Kidney glomerular epithelial cell (primary cell): ENCODE measurements at regions not wholly inside any gene's neighbourhood (a gene's known extent, or its start where the extent isn't known, plus 50 kb on each side); places are given as distances from the start of the nearest gene placed in this dataset.
"Not testable (repeated sequence)": the region's sequence is repeated elsewhere in the genome, so short reads cannot be mapped to it uniquely, and the experiment has no call there.

Source experiments
- DNase-seq: peaks from one replicate; lab custom pipeline; 2025; lab: John Stamatoyannopoulos, UW

DNA sequence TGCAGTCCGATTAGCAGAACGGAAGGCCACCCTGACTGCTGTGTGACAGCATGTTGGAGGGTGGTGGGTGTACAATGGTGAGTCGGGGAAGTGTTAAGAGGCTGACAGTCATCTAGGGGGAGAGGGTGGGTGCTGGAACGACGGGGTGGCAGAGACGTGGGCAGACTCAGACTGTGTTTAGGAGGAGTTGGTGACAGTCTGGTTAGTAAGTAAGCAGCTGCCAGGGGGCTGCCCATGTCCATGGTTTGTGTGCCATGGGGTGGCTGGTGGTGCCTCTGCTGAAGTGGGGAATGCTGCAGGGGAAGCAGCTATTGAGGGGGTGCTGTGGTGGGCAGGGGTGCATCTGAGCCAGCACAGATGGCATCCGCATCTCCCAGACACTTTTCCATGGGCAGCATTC is 51.3 kb upstream of the BOD1 start:
- no peak for DNase-seq

DNA sequence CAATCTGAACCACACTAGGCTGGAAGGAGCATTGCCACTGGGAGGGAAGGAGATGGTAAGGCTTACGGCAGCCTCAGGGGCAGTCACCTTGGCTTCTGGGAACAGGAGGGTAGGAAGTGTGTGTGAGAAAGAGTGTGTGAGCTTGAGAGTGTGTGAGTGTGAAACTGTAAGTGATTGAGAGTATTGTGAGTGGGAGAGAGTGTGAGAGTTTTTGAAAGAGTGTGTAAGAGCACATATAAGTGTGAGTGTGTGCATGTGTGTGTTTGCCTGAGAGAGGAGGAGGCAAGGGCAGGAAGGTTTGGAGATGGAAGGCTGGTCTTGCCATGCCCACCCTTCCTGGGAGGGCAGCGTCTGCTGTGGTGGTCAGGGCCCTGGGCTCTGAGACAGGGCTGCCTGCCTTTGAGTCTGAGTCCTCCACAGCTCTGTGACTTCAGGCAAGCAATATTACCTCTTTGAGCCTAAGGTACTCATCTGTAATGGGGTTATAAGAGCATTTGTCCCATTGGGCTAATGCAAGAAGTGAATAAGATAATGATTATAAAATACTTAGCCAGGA is 51.9 kb upstream of the BOD1 start:
- DNase-seq, result no peak

GRCh38 chr5:173668910-173669309 is 52.5 kb upstream of the BOD1 start:
- no peak for DNase-seq

- no peak for DNase-seq
Measured at GRCh38 chr5:173669483-173669882, 53.0 kb upstream of the BOD1 start.

DNA sequence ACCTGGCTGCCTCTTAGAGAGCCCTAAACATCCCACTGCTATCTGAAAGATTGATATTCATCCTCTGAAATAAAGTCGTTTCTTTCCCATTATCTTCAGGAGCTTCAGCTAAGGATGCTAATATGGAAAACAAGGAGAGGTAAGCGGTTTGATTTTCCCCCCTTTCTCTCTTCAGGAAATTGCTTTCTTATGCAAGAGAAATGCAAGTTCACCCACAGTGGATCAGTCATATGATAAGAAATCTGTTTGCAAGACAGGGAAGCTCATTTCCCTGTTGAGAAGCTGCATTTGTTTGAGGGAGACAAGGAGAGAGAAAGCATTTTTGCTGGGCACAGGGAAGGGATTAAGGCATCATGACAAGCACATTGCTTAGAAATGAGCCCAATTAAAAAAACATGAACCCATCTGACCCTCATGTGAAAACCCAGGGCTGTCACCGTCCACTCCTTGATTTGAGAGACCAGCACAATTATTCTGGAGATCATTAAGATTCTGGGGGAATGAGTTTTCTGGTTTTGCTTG is 53.7 kb upstream of the BOD1 start:
- no peak for DNase-seq

GRCh38 chr5:173670791-173671120 is 54.3 kb upstream of the BOD1 start:
- no peak for DNase-seq

DNA sequence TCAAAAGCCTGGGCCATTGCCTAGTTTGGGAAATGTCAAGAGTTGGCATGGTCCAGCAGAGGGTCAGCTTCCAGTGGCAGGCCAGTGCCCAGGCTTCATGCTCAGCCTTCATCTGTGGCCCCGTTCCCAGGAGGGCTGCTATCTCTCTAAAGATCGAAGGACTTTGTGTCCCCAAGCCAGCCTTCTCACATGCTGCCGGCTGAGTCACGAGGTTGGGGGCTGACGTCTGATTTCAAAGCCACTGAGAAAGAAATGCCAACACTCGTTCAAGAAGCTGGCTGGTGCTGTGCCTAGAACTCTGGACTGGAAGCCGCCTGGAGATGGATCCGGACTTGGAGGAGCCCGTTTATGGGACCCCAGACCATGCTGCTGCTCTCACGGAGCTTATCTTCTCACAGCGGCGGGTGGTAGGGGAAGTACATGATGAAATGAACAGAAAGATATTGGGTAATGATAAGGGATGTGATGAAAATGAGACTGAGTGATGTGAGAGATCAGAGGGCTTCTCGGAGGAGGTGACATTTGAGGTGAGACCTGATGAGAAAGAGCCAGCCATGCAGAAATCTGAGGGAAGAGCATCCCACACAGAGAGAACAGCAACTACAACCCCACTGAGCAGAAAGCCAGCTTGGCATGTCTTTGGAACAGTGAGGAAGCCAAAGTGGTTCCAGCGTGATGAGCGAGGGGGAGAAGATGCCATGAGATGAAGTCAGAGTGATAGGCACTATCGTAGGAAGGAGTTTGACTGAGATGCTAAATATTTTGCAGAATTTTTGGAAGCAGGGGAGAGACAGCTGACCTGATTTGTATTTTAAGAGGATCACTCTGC is 54.9 kb upstream of the BOD1 start:
- DNase-seq, result no peak

- no peak for DNase-seq
Measured at GRCh38 chr5:173672166-173672565, 55.7 kb upstream of the BOD1 start.

DNA sequence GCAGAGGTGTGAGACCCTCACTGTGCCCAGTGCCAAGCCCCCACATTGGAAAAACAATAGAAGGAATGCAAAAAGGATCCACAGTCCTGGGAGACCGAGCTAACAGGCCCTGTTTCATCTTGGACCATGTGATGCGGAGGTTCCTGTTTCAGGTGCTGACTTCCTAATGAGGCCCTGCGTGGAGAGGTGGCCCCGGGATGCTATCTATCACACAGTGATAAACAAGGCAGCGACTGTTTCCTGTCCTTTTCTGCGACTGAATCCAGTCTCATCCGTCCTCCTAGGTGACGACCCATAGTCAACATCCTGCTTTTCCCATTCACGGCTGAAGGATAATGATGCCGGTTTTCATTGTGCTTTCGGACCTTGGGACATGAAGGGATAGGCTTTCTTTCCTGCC is 56.4 kb upstream of the BOD1 start:
- DNase-seq, result no peak

GRCh38 chr5:173673295-173674101 is 57.0 kb upstream of the BOD1 start:
- no peak for DNase-seq

- DNase-seq, result no peak
Measured at GRCh38 chr5:173675287-173675996, 59.0 kb upstream of the BOD1 start.

DNA sequence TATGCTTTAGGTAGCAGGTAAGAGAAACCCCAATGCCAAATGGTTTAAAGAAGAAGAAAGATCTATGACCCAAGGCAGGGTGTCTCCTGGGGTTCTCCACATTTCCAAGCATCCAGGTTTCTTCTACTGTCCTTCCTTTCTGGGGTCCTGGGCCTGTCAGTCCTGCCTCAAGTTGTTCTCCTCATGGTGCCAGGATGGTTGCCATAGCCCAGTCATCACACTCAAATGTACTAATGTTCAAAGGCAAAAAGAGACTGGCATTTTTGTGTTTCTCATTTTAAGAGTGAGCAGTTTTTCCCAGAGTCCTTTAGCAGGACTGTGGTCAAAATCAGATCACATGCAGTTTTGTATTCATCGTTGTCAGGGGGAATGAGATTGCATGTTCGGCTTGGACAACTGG is 59.9 kb upstream of the BOD1 start:
- no peak for DNase-seq

DNA sequence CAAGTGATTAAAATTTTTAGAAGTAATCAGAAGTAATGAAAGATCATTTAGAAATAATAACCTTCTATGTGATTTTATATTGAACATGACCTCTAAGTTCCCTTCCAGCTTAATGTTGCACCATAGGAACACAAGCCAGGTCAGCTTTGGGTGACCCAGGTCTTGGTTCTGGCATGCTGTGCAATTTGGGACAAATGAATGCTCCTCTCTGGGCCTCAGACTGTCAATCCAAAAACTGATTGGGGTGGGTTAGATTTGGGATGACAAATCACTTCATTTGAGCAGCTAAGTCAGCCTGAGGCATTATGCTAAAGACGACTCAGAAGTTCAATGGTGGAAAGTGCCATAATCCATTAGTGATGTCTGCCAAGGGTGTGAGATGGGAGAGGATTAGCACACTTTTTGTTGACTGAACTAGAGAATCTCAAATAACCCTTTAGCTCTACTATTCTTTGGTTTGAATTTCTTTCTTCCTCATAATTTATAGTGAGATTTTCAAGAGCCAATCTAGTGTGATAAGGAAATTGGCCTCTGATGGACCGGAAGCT is 60.7 kb upstream of the BOD1 start:
- DNase-seq, result no peak

- no peak for DNase-seq
Measured at GRCh38 chr5:173679909-173680630, 63.6 kb upstream of the BOD1 start.

- no peak for DNase-seq
Measured at GRCh38 chr5:173680660-173681242, 64.3 kb upstream of the BOD1 start.

DNA sequence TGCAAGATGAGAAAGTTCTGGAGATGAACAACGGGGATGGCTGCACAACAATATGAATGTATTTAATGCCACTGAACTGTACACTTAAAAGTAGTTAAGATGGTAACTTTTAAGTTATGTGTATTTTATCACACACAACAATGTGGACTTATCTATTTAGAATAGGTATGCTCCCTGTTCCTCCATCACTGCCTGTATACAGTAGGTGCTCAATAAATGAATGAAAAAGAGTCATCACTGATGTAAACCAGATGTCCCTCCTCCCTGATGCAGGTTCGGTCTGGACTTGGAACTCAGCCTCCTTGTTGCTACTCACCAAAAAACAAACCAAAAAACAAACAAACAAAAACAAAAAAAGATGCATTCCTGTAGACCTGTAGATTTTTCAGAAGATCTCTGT is 65.9 kb upstream of the BOD1 start:
- no peak for DNase-seq

DNA sequence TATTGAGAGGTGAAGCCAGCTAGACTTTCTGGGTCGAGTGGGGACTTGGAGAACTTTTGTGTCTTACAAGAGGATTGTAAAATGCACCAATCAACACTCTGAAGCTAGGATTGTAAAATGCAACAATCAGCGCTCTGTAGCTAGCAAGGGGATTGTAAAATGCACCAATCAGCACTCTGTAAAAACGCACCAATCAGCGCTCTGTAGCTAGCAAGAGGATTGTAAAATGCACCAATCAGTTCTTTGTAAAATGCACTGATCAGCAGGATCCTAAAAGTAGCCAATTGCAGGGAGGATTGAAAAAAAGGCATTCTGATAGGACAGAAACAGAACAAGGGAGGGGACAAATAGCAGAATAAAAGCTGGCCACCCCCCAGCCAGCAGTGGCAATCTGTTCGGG is 68.1 kb upstream of the BOD1 start:
- DNase-seq, result not testable (repeated sequence)

- DNase-seq, result no peak
Measured at GRCh38 chr5:173686950-173687349, 70.5 kb upstream of the BOD1 start.

- no peak for DNase-seq
Measured at GRCh38 chr5:173688703-173689102, 72.3 kb upstream of the BOD1 start.

- peak; percentile 80 for DNase-seq
Measured at GRCh38 chr5:173689171-173689736, 72.8 kb upstream of the BOD1 start.
